Activated CD4-positive, alpha-beta T cell treated with anti-CD3 and anti-CD28 coated beads, Interleukin-2, amount 50 U/mL, for 1 hour (primary cell): ENCODE measurements at regions not wholly inside any gene's neighbourhood (a gene's known extent, or its start where the extent isn't known, plus 50 kb on each side); places are given as distances from the start of the nearest gene placed in this dataset.

Experiments
- DNase-seq: peaks from one replicate; pipeline ENCODE4 v3.0.0-alpha.2; 2020

DNA sequence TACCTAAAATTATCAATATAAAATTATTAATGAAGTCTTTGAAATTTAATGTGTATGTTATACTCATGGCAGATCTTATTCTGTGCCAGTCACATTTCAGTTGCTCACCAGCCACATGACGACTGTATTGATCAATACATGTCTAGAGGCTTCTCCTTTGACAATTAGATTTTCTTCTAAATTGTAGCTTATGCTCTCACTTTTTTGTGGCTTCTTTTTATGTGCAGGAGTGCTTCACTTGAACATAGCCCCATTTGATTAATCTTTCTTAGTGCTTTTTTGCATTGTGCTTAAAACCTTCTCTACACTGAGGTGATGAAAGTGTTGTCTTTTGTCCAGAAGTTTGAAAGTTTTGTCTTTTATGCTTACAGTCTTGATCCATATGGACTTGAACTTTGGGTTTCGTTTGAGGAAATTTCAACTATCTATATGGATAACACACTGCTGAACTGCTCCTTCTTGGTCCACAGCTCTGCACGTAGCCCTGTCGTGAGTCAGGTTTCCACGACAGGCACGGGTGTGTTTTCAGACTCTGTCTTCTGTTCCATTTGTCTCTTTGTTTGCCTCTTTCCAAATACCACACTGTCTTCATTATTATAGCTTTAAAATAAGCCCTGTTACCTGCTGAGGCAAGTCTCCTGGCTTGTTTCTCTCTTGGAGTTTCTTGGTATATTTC, 393.9 kb upstream of the CFAP20DC start:
- DNase-seq = no peak

DNA sequence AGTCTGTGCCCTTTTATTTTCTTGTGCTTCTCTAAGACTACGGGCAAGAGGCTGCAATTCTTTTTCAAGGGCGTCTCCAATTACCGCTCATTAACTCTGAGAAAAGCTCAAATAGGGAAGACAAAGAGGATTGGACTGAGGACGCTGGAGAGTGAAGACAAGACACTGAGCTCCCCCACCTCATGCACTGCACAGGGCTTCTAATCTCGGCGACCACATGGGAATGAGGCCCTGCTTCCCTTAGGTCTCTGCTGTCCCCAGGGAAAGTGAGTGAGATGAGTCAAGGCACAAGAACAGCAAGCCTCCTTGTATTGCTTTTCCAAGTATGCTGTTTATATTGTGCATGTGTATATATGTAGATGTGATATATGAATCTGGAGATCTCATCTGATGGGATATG, 392.2 kb upstream of the CFAP20DC start:
- DNase-seq = no peak

DNA sequence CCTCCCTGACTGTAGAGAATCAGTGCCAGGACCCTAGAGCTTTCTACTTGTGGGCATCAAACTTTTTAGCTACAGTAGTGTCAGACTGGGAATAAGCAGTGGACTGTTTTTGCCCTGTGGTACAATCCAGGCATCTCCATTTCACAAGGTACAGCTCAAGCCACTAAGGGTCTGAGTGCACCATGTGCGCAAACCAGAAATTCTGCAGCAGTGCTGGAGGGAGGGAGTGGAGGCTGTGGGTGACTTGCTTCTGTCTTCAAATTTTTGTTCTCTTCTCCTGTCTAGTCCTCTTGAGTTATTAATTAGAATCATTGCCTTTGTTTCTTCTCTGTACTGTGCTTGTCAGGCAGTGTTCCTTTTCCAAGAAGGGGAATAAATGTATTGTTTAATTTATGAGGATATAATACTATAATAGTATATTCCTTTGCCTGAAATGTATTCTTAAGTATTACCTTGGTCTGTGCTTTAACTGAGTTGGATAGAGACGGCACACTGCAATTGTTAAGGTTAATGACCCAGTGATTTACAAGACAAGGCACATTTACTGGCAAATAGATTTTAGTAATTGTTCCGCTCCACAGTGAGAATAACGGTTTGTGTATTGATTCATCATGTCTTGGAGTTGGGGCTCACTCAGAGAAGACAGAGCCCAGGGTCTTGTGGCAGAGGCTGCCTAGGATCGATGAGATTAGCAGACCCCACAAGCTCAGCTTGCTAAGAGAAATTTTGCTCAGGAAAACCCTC, 390.6 kb upstream of the CFAP20DC start:
- no peak for DNase-seq

DNA sequence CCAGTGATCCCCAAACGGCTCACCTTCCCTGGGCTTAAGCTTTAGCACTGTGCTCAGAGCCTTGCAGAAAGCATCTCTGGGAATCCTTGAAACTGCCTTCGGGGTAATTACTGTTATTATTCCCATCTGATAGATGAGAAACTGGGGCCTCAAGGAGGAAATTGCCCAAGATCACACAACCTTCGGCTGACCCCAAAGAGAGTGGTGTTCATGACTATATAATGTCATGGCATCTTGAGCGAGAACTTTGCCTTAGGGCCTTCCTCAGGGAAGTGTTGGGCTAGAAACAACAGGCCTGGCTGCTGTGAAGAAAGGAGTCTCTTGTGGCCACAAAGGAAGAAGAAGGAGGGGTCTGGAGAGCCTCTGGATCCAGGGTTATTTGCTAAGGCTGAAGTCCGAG, 388.7 kb upstream of the CFAP20DC start:
- DNase-seq = no peak

DNA sequence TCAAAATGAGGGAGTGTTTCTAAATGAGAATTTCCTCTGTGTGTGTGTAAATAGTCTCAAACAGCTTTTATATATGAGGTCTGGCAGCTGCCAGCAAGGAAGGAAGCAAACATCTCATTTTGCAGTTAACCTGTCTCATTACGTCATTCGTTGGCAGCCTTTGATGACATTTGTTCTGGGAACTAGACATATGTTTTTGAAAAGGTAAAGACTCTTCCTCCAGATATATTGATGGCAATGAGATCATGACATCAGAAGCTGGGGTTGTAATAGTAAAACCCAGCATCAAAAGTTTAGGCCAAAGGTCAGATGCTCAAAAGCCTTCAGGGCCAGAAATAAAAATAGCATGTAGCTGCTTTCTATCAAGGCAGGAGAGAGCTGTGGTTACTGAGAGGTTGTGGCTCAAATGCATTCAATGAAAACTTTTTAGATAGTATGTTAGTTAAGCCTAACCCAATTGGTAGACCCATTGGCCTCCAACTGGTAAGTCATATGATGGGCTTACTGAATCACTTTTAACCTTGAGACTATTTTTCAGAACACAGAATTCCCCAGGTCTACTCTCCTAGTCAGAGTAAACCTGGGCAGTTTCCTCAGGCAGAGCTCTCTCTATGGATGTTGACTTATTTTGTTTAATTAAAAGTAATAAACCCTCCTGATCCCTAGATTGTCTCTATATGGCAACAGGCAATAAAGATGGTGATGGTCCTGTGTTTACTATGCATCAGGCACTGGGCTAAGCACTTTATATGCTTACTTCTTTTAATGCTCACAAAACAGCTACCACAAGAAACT, 386.5 kb upstream of the CFAP20DC start:
- no peak for DNase-seq

DNA sequence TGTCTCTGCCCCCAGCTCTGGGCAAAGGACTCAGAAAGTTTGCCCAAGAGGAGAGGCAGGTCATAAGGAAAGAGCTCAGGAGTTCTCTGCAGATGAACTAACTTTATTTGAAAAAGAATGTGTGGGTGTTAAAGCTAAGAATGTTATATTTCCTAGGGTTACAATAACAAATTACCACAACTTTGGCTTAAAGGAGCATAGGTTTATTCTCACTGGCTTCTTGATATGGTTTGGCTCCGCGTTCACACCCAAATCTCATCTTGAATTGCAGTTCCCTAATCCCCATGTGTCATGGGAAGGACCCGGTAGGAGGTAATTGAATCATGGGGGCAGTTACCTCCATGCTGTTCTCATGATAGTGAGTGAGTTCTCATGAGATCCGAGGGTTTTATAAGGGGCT, 383.7 kb upstream of the CFAP20DC start:
- no peak for DNase-seq

DNA sequence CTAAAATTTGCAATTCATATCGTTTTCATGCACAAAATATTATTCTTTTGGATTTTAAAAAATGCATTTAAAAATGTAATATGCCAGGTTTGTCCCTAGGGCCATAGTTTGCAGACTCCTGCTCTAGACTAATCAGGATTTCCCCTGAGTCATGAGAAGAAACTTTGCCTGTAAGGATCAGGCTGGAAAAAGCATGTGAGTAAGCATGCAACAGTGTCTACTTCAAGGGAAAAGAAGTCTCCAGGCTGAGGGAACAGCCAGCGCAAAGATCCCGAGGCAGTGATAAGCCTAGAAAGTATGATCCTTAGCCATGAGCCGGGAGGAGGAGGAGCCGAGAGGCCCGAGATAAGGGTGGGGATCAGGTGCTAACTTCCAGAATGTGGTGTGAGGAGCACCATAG, 382.8 kb upstream of the CFAP20DC start:
- DNase-seq = no peak

DNA sequence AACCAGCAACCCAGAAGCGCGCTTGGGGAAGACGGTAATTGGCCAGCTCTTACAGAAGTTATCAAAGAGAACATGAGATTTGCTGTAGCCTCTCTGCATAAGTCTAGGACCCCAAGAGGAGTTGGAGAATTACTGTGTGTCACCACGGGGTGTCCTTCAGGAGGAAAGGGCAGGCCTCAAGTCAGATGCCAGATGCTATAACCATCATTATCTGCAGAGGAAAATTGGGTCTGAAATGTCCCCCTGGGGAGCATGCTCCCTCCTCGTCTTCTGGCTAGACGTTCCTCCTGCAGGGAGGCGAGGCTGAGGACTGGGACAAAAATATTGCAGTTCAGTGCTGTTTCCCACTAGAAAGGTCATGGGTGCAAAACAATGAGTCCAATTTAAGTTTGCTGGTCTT, 380.5 kb upstream of the CFAP20DC start:
- DNase-seq = no peak

DNA sequence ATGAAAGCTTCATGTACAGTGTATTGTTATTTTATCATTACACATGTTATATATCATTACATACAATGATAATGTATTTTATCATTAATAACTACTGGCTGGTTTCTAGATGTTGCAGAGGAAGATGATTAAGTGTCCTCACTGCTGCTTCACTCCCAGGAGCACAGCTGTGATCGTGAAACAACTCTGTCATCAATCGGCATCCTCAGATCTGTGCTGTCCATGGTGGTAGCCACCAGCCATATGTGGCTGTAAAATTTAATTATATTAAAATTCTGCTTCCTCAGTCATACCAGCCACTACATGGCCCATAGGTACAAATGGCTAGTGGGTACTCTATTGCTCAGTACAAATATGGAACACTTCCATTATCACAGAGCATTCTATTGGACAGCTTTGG, 379.4 kb upstream of the CFAP20DC start:
- no peak for DNase-seq

DNA sequence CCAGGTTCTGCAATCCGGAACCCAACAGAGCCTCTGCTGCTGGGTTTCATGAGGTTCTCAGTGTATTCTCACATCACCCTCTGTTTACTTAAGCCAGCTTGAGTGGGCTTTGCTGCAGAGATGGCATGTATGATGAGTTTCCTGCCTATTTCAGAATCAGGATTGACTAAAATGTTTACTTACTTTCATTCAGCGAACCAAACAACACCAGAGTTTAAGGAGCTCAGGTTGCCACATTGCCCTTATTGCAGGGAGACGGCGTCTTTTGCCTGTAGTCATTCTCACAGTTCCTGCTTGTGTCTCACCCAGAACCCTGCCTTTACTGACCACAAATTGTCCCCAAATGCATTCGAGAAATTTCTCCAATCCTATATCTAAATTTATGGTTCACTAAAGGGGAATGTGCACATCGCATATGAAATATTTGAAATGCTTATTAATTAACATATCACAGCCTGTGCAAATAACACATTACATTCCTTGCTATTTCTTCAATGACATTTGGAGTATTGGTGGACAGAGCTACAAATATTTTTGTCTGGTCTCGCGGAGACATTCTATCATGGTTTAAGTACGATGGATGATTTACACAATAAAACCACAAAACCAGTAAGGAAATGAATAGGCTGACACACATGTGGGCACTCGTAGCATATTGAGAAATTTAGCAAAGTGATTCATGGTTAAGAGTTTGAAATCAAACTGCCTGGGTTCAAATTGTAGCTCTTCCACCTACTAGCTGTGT, 377.2 kb upstream of the CFAP20DC start:
- DNase-seq = no peak

DNA sequence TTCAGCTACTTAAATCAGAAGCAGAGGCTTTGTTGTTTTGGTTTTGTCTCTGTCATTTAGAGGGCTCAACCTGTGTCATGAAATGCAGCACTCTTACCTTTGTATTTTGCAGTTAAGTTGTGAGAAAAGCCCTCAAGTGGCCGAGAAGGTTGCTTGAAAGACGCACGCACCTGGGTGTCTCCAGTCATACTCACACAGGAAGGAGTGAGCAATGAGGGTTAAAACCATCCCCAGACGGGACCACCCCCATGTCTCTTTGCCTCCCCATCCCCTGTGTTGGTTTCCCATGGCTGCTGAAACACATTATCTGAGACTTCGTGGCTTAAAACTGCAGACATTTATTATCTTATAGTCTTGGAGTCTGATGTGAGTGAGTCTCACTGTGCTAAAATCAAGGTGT, 376.1 kb upstream of the CFAP20DC start:
- peak; percentile 39 for DNase-seq

DNA sequence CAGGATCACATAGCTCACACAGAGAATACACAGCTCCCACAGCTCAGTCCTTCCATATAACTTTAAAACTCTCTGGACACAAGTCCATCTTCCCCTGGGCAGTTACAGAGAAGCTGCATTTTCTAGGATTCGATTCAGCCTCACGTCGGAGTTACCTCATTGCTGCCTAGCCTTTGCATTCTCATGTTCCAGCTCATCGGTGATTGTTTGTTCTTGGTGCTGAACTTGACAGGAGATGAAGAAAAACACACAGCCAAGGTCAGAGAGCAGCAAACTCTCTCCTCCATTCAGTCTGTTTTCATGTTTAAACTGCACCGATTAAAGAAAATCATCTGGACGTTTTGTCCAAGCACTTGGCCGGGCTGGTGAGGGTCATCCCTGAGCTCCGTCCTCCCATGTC, 375.5 kb upstream of the CFAP20DC start:
- DNase-seq = no peak

DNA sequence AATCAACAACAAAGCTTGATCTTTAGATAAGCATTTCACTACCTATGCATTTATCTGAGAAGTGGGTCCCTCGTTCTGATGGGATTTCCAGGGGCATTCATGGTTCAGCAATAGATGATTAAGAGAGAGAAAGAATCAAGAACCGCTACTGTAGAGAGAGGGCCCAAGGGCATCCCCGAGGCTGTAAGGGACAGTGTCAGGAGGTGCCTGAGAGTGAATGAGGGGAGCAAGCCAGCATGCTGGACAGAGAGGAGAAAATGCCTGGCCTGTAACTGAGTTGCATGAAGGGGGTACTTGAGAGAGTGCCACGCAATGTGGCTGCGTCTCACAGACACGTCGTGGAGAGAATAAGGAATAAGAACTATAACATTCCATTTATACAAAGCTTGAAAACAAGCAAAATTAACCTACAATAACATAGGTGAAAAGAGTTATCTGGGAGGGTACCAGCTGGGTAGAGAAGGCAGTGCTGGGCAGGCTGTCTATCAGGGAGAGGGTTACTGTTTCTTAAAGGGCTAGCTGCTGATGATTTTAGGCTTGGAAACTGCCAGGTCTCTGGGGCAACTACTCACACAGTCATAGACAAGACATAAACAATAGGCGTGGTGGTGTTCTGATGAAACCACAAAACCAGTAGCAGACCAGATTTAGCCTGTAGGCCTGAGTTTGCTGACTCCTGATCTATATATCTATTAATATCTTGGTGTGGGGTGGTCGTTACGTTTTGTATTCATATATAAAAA, 374.6 kb upstream of the CFAP20DC start:
- DNase-seq = peak; percentile 6

DNA sequence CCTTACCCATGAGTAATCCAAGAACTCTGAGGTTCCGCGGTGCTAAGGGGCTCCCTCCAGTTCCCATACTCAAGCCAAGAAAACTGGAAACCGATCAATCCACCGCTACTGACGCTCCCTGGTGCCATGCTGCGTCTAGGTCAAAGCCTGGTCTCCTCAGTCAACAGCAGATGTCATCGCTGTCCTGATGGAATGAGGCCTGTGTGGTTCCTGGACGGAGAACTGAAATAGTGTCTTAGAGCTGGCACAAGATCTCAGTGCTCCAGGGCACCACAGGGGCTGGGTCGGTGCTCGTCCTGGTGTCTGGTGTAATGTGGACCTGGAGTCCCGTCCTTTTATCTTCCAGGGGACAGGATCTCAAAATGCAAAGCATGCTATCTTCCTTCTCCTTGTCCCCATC, 373.9 kb upstream of the CFAP20DC start:
- DNase-seq = no peak

DNA sequence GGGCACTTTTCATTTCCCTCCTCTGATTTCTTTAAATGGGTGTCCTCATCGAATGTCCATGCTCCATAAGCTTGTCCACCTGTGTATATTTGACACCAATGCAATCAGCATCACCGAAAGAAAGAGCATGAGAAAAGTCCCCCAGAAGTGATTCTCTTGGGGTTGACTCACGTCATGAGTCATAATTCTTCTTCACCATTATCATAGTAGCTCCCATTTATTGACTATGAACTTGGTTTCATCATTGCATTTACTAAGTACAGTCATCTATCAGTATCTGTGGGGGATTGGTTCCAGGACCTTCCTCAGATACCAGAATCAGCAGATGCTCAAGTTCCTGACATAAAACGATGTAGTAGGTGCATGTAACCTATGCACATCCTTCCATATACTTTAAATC, 372.5 kb upstream of the CFAP20DC start:
- no peak for DNase-seq

DNA sequence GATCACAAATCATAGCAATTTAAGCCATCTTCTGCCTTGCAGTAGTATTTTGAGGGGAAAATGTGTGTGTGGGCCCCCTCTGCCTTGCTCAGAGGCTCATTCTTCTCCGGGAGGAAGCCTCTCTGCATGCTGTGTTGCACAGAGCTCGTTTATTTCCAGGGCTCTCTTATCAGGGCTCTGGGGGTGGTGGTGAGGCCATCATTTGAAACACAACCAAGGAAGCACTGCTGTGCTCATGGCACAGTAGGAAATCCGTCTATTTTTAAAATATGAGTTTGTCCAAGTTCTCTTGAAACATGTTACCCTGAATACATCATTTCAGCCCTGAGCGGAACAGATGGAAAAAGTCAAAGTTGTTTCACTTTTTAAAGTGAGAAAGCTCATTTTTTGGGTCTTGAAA, 369.0 kb upstream of the CFAP20DC start:
- DNase-seq = no peak

DNA sequence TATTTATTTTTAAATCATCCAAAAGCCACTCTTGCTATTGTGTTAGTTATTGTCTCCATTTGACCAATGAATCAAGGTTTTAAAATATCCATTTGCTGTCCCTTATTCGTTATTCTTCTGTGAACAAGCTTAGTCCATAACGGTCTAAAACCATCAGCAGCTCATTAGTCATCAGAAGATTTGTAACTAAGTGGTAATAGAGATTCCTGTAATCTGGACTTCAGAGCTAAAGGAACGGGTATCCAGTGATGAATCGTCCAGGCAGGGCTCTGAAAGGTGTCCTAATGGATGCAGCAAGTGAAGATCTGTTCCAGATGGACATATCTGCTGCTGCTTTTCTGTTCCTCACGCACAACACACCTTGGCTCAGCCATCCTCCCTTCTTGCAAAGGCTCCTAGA, 362.7 kb upstream of the CFAP20DC start:
- DNase-seq = no peak

DNA sequence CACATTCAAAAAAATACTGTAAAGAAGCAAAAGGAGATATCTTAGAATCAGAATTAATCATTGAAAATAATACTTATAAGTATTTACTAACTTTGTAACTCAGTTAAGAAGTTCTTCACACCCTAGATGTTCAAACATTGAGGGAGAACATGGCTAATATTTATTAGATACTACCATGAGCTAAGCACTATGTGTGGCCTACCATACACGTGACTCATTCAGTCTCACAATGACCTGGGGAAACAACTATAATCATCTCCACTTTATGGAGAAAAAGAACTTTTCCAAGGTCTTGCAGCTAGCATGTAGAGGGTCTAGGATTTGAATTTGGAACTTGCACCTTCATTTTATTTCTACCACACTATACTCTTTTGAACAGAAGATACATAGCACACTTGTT, 361.9 kb upstream of the CFAP20DC start:
- no peak for DNase-seq

DNA sequence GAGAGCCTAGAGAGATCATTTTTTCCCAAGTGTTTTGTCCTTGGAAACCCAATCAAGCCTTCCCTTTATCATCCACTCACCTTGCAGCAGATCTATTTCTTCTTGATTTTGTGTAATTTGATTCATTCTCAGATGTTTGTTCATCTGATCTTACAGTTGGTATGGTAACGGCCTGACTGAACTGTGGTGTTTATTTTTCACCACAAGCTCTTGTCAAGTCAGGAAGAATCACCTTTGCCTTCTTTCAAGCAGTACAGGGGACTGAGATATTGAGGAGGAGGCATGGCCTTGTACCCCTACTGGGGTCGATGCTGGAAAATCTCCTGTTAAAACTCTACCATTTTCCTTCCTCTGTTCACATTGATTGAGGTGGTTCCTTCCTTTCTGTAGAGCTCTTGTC, 361.4 kb upstream of the CFAP20DC start:
- no peak for DNase-seq

DNA sequence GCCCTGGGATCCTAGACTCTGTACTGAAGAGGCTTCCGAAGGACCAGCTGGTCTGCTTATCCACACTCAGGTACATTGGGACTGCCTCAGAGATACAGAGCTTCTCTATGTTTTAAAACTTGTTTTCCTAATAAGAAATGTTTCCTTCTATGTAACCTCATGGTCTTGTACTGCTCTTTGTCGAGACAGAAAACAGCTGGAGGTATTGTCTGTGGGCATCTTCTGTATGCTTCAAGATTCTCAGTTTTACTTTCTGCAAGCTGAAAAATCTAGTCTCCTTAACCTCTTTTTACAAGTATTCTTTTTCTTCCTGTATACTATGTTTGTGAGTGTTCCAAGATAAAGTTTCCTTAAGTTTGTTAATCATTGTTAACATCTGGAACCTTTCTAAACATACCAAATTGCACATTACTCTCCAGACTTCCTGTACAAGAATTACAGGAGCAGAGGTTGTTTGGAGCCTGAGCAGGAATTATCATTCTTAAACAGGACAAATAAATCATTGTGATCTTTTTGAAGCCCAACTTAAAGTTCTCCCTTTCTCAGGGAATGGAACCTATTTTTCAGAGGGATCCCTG, 358.3 kb upstream of the CFAP20DC start:
- no peak for DNase-seq

DNA sequence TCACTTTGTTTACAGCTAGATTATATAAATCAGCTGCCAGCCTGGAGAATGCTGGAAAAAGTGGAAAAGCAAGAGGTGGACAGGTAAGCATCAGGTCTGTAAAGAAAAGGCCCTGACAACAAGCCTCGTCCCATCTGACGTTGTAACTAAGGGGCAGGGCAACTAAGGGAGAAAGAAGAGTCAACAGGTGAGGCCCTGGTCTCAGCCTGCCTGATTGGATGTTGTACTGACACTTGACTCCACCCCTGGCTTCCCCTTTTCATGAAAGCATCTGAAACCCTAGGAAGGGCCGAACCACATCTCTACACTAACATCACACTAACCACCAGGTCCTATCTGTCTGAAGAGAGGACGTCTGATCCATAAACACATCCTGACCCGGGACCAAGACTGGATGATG, 357.6 kb upstream of the CFAP20DC start:
- no peak for DNase-seq

DNA sequence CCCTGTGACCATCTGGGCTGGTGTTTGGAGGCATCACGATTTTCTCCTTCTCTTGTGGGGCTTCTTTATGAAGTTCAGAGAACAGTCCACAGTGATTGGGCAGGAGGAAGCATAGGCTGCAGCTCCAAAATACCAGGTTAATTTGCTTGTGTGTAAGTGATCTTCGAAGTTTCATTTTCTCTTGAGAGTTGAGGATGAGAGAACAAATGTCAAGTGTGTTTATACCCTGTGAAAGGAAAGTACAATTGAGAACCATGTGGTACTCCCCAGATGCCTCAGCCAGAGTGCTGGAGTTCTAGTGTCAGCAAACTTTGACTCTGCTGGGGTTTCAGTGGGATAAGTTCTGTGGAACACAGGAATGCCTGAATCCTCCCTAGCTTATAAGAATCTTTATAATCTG, 357.1 kb upstream of the CFAP20DC start:
- DNase-seq = no peak
